ENCODE measurements at regions not wholly inside any gene's neighbourhood (a gene's known extent, or its start where the extent isn't known, plus 50 kb on each side); places are given as distances from the start of the nearest gene placed in this dataset.

- no peak for DNase-seq
- intact Hi-C loops (cut with DNase I) = no loop called here
These were observed 50.0 kb upstream of the RASGRP1 start for GRCh38 chr15:38614621-38615020.

GRCh38 chr15:38617831-38618230 is 53.2 kb upstream of the RASGRP1 start:
- intact Hi-C loops (cut with DNase I) = no loop called here
- DNase-seq = no peak

- intact Hi-C loops (cut with DNase I) = no loop called here
- DNase-seq = no peak
These were observed 53.8 kb upstream of the RASGRP1 start for GRCh38 chr15:38618242-38618955.

- intact Hi-C loops (cut with DNase I) = loop anchor here (10.0 kb wide), 1 partner anchor 55 kb away; the partner anchor contains the start of gene RASGRP1
- no peak for DNase-seq
These were observed 55.5 kb upstream of the RASGRP1 start for GRCh38 chr15:38620098-38620497.

GRCh38 chr15:38620851-38621594 is 56.4 kb upstream of the RASGRP1 start:
- DNase-seq = no peak
- intact Hi-C loops (cut with DNase I) = loop anchor here (10.0 kb wide), 1 partner anchor 56 kb away; the partner anchor contains the start of gene RASGRP1

- DNase-seq = no peak
- intact Hi-C loops (cut with DNase I) = loop anchor here (10.0 kb wide), 1 partner anchor 58 kb away; the partner anchor contains the start of gene RASGRP1
These were observed 57.7 kb upstream of the RASGRP1 start for GRCh38 chr15:38622304-38622703.

- intact Hi-C loops (cut with DNase I) = loop anchor here (10.0 kb wide), 1 partner anchor 58 kb away; the partner anchor contains the start of gene RASGRP1
- DNase-seq = no peak
These were observed 58.3 kb upstream of the RASGRP1 start for GRCh38 chr15:38622908-38623307.

- DNase-seq = no peak
- intact Hi-C loops (cut with DNase I) = loop anchor here (10.0 kb wide), 1 partner anchor 59 kb away; the partner anchor contains the start of gene RASGRP1
These were observed 59.1 kb upstream of the RASGRP1 start for GRCh38 chr15:38623744-38624143.

- intact Hi-C loops (cut with DNase I) = loop anchor here (10.0 kb wide), 1 partner anchor 60 kb away; the partner anchor contains the start of gene RASGRP1
- no peak for DNase-seq
These were observed 59.9 kb upstream of the RASGRP1 start for GRCh38 chr15:38624244-38625205.

GRCh38 chr15:38625886-38626285 is 61.3 kb upstream of the RASGRP1 start:
- intact Hi-C loops (cut with DNase I) = loop anchor here (10.0 kb wide), 1 partner anchor 61 kb away; the partner anchor contains the start of gene RASGRP1
- DNase-seq = no peak

GRCh38 chr15:38626443-38627050 is 61.9 kb upstream of the RASGRP1 start:
- no peak for DNase-seq
- intact Hi-C loops (cut with DNase I) = loop anchor here (10.0 kb wide), 1 partner anchor 62 kb away; the partner anchor contains the start of gene RASGRP1

- intact Hi-C loops (cut with DNase I) = loop anchor here (10.0 kb wide), 1 partner anchor 63 kb away; the partner anchor contains the start of gene RASGRP1
- DNase-seq = no peak
These were observed 63.2 kb upstream of the RASGRP1 start for GRCh38 chr15:38627689-38628277.

GRCh38 chr15:38631119-38632075 is 66.8 kb upstream of the RASGRP1 start:
- intact Hi-C loops (cut with DNase I) = no loop called here
- no peak for DNase-seq

- intact Hi-C loops (cut with DNase I) = no loop called here
- DNase-seq = no peak
These were observed 70.6 kb upstream of the RASGRP1 start for GRCh38 chr15:38635170-38635569.

- intact Hi-C loops (cut with DNase I) = no loop called here
- DNase-seq = peak in 9 of 10 donors; percentile 15 to 96 (median 74)
These were observed 72.0 kb upstream of the RASGRP1 start for GRCh38 chr15:38636597-38636996.

GRCh38 chr15:38638126-38638525 is 73.5 kb upstream of the RASGRP1 start:
- DNase-seq = no peak
- intact Hi-C loops (cut with DNase I) = no loop called here

- DNase-seq = no peak
- intact Hi-C loops (cut with DNase I) = no loop called here
These were observed 74.2 kb upstream of the RASGRP1 start for GRCh38 chr15:38638811-38639210.

- intact Hi-C loops (cut with DNase I) = no loop called here
- no peak for DNase-seq
These were observed 78.2 kb upstream of the RASGRP1 start for GRCh38 chr15:38642689-38643270.

All from posterior cingulate gyrus (tissue), 11 donors.